WI38 (cell line): ENCODE measurements at regions not wholly inside any gene's neighbourhood (a gene's known extent, or its start where the extent isn't known, plus 50 kb on each side); places are given as distances from the start of the nearest gene placed in this dataset.

Experiments
- H3K4me3 ChIP-seq: 2 replicates; pipeline ENCODE4 v1.5.1; 2011; ENCODE audit warnings: low read depth, mild to moderate bottlenecking, control low read depth, low read length
- CTCF ChIP-seq: IDR thresholded peaks from 2 replicates; pipeline ENCODE4 v1.5.1; 2012; ENCODE audit warnings: low read depth, mild to moderate bottlenecking, control low read depth, low read length

- no peak for TF ChIP-seq CTCF
- H3K4me3 ChIP-seq, result no peak overlapping the region
These were observed 80.2 kb upstream of the LIFR start for GRCh38 chr5:38636626-38637025.

- H3K4me3 ChIP-seq, result no peak overlapping the region
- TF ChIP-seq CTCF, result no peak
These were observed 82.2 kb upstream of the LIFR start for GRCh38 chr5:38638656-38639055.

GRCh38 chr5:38639377-38640358 lies 83.2 kb upstream of the LIFR start:
- TF ChIP-seq CTCF, result no peak
- H3K4me3 ChIP-seq, result no peak overlapping the region

GRCh38 chr5:38641003-38641402 lies 84.6 kb upstream of the LIFR start:
- no peak overlapping the region for H3K4me3 ChIP-seq
- TF ChIP-seq CTCF, result no peak

GRCh38 chr5:38642189-38642911 lies 85.9 kb upstream of the LIFR start:
- H3K4me3 ChIP-seq, result no peak overlapping the region
- no peak for TF ChIP-seq CTCF

- TF ChIP-seq CTCF, result no peak
- H3K4me3 ChIP-seq, result no peak overlapping the region
These were observed 87.2 kb upstream of the LIFR start for GRCh38 chr5:38643616-38644015.

GRCh38 chr5:38645508-38645907 lies 89.1 kb upstream of the LIFR start:
- TF ChIP-seq CTCF, result no peak
- no peak overlapping the region for H3K4me3 ChIP-seq
